Dermis microvascular lymphatic vessel endothelial cell (primary cell): ENCODE measurements at regions not wholly inside any gene's neighbourhood (a gene's known extent, or its start where the extent isn't known, plus 50 kb on each side); places are given as distances from the start of the nearest gene placed in this dataset.
"Not testable (repeated sequence)": the region's sequence is repeated elsewhere in the genome, so short reads cannot be mapped to it uniquely, and the experiment has no call there.

ENCODE experiments used
- DNase-seq, 2 donors: peaks; one replicate each; pipeline versions ENCODE4 v3.0.0 to v3.0.0-alpha.2; 2010; ENCODE audit warnings: low read depth in 2 of 2

DNA sequence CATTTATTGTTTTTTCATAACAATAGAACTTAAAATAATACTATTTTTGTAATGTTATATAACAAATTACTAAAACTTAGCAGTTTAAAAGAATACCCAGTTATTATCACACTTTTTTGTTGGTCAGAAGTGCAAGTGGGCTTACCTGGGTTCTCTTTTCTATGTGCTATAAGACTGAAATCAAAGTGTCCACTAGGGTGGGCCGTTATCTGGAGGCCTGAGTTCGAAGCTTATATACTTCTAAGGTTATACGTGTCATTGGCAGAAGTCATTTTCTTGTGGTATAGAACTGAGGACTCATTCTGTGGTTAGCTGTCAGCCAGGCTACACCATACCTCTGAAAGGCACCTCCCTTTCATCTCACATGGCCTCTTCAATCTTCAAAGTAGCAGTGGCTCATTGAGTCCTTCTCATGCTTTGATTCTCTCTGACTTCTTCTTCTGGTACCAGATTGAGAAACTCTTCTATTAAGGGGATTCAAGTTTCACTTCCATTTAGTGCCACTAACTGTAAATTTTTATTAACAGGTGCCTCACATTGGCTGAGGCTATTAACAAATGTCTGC lies 414.3 kb downstream of the AMY1C start:
- no peak for DNase-seq

GRCh38 chr1:104172243-104172681 lies 422.6 kb downstream of the AMY1C start:
- DNase-seq: no peak

- DNase-seq: no peak
Observed at GRCh38 chr1:104182251-104182650, 432.6 kb downstream of the AMY1C start.

GRCh38 chr1:104189207-104189606 lies 439.5 kb downstream of the AMY1C start:
- no peak for DNase-seq

DNA sequence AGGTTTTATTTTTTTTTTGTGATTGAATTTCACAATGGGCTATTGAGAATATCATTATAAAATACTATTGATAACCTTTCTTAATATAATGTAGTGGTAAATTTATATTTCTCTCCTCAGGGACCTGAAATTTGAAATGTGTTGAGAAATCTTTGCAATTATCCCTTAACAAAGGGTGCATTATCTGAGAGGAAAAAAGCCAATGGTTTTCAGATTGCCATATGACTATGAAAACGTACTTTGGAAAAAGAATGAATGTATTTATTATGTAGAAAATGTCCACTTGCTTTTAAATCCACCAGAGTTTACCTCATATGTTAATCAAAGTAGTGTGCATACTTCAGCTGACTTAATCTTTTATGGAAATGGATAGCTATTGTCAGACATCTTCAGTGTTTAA lies 441.1 kb downstream of the AMY1C start:
- no peak for DNase-seq

GRCh38 chr1:104195395-104195794 lies 445.7 kb downstream of the AMY1C start:
- no peak for DNase-seq

DNA sequence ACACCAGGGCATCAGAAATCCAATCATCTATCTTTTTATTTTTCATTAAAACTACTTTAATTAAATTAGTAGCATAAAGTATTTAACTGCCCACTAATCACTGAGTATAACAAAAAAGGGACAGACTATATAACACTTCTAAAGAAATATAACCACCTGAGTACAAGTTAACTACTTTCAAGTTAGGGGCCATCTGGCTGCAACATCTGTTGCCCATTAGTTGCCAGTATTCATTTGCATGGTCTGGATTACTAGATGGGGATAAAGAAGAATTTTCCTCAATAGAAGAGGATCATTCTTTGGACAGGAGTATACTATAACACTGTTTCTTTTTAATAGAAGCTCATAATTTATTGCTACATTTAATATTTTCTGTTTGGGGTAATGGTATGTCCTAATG lies 446.4 kb downstream of the AMY1C start:
- no peak for DNase-seq

- no peak for DNase-seq
Observed at GRCh38 chr1:104197516-104197915, 447.8 kb downstream of the AMY1C start.

DNA sequence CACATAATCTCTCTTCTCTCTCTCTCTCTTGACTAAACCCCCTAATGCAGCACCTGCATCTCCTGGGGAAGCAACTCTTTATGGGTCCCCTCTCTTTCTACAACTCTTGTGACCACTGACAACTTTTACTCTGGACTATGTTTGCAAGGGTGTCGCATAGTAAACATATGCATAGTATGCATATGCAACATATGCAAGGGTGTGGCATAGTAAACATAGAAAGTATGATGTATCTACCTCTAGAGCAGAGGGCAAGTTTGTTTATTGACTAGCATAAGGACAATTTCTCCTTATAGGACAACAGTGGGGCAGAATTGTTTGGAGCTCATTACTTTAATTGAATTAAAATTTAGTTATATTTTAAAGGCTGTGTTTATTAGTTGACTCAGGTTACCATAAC lies 462.5 kb downstream of the AMY1C start:
- DNase-seq: no peak

- not testable (repeated sequence) for DNase-seq
Observed at GRCh38 chr1:104217395-104217986, 467.8 kb downstream of the AMY1C start.

- no peak for DNase-seq
Observed at GRCh38 chr1:104229860-104230259, 480.2 kb downstream of the AMY1C start.

- DNase-seq: no peak
Observed at GRCh38 chr1:104231676-104232075, 482.0 kb downstream of the AMY1C start.

- no peak for DNase-seq
Observed at GRCh38 chr1:104235141-104235540, 485.4 kb downstream of the AMY1C start.

DNA sequence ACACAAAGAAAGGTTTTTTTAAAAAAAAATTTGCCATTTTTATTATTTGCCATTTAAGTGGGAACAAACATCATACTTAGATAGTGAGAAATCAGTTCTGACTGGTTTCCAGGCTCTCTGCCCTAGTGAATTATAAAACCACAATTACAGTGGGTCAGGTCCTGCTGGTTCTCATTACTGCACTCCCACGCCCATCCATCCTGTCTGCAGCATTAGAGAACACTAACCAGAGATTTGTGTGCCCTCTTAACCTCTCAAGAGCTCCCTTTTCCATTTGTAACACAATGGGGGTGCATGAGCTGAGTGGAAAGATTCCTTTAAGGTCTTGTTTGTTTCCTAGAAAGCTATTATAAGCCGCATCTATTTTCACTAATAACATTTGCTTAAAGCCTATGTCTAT lies 489.3 kb downstream of the AMY1C start:
- DNase-seq: no peak

DNA sequence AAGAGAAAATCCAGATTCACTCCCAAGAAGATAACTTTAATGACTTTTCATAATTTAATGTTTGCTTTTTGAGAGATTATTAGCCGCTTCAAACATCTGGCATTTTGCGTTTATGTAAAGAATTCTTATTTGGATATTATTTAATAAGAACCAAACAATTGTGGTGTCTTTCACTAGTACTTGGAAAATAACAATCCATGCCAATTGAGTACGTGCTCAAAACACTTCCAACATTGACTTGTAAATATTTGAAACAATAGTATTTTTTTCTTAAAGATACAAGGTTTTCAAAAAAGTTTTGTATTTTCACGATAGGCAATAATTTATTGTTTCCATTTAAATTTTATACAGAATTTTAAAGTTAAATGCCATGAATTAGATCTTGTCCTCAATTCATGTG lies 498.7 kb downstream of the AMY1C start:
- no peak for DNase-seq

GRCh38 chr1:104259481-104259880 lies 509.8 kb downstream of the AMY1C start:
- no peak for DNase-seq

- DNase-seq: not testable (repeated sequence)
Observed at GRCh38 chr1:104263110-104263509, 513.4 kb downstream of the AMY1C start.

DNA sequence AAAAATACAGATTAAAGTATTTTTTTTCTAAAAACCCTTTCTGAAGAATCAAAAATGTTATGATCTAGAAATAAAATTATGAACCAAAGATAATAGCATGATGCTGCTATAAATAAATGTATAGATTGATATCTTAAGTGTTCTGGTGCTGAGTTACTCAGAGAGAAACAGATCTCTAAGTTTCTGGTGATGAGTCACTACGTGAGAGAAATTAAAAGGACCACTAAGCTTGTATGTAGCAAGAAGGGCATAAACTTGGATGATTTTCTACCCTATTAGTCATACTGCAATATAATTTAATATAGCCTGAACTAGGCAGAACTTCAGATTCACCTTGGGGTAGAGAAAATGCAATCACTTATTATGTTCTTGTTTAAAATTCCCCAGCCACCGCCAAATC lies 514.8 kb downstream of the AMY1C start:
- DNase-seq: no peak

DNA sequence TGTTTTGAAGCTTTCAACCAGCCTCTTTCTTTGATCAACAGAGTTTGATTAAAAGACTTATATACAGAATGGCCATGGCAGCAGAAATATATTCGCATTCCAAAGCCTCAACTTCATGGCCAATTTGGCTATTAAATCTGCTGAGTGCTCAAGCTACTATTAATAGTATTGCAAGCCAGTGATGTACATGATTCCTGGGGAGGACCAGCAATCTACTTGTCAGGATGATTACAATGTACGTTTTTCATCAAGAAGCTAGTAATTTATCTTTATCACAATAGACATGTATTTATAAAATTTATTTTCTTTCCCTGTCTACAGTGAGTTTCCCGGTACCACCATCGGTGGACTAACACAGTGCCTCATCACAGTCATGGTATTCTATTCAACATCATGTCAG lies 515.5 kb downstream of the AMY1C start:
- DNase-seq: no peak

DNA sequence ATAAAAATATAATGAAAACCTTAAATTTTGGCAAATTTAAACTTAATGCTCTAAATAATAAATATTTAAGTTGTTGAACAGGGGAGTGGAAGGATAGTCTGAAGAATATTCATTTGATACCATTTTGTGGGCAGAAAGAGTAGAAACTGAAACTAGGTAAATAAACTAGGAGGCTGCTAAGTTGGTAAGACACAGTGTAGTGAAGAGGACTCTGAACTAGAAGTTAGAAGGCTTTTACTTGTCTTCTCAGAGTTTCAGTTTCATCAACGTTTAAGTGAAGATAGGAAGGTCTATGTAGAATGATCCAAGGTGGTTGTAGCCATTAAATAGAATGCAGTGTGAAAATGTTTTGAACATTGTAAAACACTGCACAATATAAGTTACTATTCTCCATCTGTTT lies 516.9 kb downstream of the AMY1C start:
- no peak for DNase-seq

DNA sequence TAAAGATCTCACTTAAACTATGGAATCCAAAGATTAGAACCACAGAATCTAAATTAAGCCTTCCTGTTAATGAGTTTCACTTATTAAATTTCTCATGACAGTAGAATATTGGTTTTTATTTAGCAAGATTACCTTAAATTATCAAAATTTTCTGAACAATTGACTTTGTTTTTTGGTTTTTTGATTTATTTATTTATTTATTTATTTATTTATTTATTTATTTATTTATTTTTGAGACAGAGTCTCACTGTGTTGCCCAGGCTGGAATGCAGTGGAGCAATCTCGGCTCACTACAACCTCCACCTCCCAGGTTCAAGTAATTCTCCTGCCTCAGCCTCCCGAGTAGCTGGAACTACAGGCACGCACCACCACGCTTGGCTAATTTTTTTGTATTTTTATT lies 538.6 kb downstream of the AMY1C start:
- not testable (repeated sequence) for DNase-seq

GRCh38 chr1:104291156-104291555 lies 541.5 kb downstream of the AMY1C start:
- DNase-seq: no peak

- no peak for DNase-seq
Observed at GRCh38 chr1:104294259-104294658, 544.6 kb downstream of the AMY1C start.

DNA sequence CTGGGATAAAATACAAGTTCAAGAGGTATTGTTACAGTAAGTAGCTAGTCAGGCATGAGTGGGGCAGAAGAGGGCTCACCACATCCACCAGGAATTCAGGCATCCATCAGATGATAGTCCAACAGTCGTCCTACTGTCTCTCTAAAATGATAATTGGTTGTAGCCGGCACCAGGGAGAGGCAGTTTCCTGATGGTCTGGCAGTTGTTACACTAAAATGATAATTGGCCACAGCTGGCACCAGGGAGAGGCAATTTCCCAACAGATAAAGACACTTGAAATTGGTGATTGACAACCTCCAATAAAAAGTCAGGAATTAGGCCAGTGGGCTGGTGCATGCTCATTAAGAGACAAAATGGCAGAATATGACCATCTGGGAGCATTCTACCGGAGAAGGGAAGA lies 545.8 kb downstream of the AMY1C start:
- no peak for DNase-seq
